HG03159 (cell line): ENCODE measurements at regions not wholly inside any gene's neighbourhood (a gene's known extent, or its start where the extent isn't known, plus 50 kb on each side); places are given as distances from the start of the nearest gene placed in this dataset.

ENCODE experiments used
- ATAC-seq: cut with Tn5 transposase; IDR thresholded peaks from one replicate; pipeline ENCODE4 v1.9.1; 2021; ENCODE audit warnings: mild to moderate bottlenecking, moderate library complexity; ENCODE audit not compliant: unreplicated experiment

GRCh38 chr7:35355199-35355598 is 101.3 kb upstream of the TBX20 start:
- ATAC-seq, result no peak

GRCh38 chr7:35353481-35353880 is 99.6 kb upstream of the TBX20 start:
- no peak for ATAC-seq

- ATAC-seq, result no peak
Observed at GRCh38 chr7:35351466-35351865, 97.6 kb upstream of the TBX20 start.

- ATAC-seq, result no peak
Observed at GRCh38 chr7:35348611-35349400, 94.9 kb upstream of the TBX20 start.

- ATAC-seq, result no peak
Observed at GRCh38 chr7:35342786-35343185, 88.9 kb upstream of the TBX20 start.

GRCh38 chr7:35339811-35340210 is 85.9 kb upstream of the TBX20 start:
- ATAC-seq, result no peak

- no peak for ATAC-seq
Observed at GRCh38 chr7:35336444-35336843, 82.5 kb upstream of the TBX20 start.

- no peak for ATAC-seq
Observed at GRCh38 chr7:35334506-35334905, 80.6 kb upstream of the TBX20 start.

- no peak for ATAC-seq
Observed at GRCh38 chr7:35333265-35333664, 79.4 kb upstream of the TBX20 start.

GRCh38 chr7:35331730-35332678 is 78.1 kb upstream of the TBX20 start:
- ATAC-seq, result no peak

GRCh38 chr7:35329026-35329425 is 75.1 kb upstream of the TBX20 start:
- ATAC-seq, result no peak

GRCh38 chr7:35319606-35320005 is 65.7 kb upstream of the TBX20 start:
- ATAC-seq, result no peak

- ATAC-seq, result no peak
Observed at GRCh38 chr7:35316549-35316948, 62.6 kb upstream of the TBX20 start.

GRCh38 chr7:35315517-35315916 is 61.6 kb upstream of the TBX20 start:
- no peak for ATAC-seq

- no peak for ATAC-seq
Observed at GRCh38 chr7:35314354-35314753, 60.5 kb upstream of the TBX20 start.

- ATAC-seq, result no peak
Observed at GRCh38 chr7:35313575-35313974, 59.7 kb upstream of the TBX20 start.
